Transverse colon (tissue), 4 donors: ENCODE measurements at regions not wholly inside any gene's neighbourhood (a gene's known extent, or its start where the extent isn't known, plus 50 kb on each side); places are given as distances from the start of the nearest gene placed in this dataset.

Experiments
- CTCF ChIP-seq, 5 experiments: fragments of 200-600 bp in 3 of 5; fragments of 450-650 bp in 2 of 5; sonication (generic) in 3 of 5; IDR thresholded peaks; 1 replicate in 2 of 5; 2 replicates in 3 of 5; pipeline ENCODE4 v1.5.1; 2016 to 2017; ENCODE audit warnings: antibody characterized with exemption in 5 of 5, inconsistent platforms in 3 of 5, mild to moderate bottlenecking in 2 of 5, moderate library complexity in 1 of 5
- EP300 ChIP-seq: sonication (generic); formaldehyde crosslinking; IDR thresholded peaks from one replicate; pipeline ENCODE4 v1.6.1; 2017; ENCODE audit warnings: antibody characterized with exemption, low read depth
- POLR2A ChIP-seq: fragments of 450-650 bp; IDR thresholded peaks from one replicate; pipeline ENCODE4 v1.6.1; 2016; ENCODE audit warnings: antibody characterized with exemption, mild to moderate bottlenecking, moderate library complexity
- POLR2AphosphoS5 ChIP-seq, 3 donors: sonication (generic); formaldehyde crosslinking; IDR thresholded peaks; one replicate each; pipeline ENCODE4 v1.6.1; 2016; ENCODE audit warnings: antibody characterized with exemption in 3 of 3

GRCh38 chr18:22883179-22883578 lies 49.9 kb upstream of the RBBP8 start:
- TF ChIP-seq CTCF (IDR thresholded peaks at IDR 0.05), result no peak
- TF ChIP-seq POLR2A, result no peak
- TF ChIP-seq POLR2AphosphoS5 (IDR thresholded peaks at IDR 0.05), result no peak
- no peak for TF ChIP-seq EP300
